SK-N-SH (cell line): ENCODE measurements at regions not wholly inside any gene's neighbourhood (a gene's known extent, or its start where the extent isn't known, plus 50 kb on each side); places are given as distances from the start of the nearest gene placed in this dataset.

ENCODE experiments used
- CTCF ChIA-PET: fragments of 300-600, 350-600 bp; formaldehyde crosslinking; extraction: SDS; loops from one replicate; lab custom pipeline; 2021; lab: Yijun Ruan, JAX
- POLR2A ChIA-PET: fragments of 350-600 bp; sonication (Branson Sonifier 250); formaldehyde crosslinking; extraction: SDS; loops from one replicate; lab custom pipeline; 2020; ENCODE audit warnings: antibody characterized with exemption, inconsistent platforms; lab: Yijun Ruan, JAX
- DNase-seq: peaks from one replicate; pipeline ENCODE4 v3.0.0; 2012
- H2AFZ ChIP-seq: fragments of 200-600 bp; sonication (generic); 2 replicates; pipeline ENCODE4 v1.8.1; 2016; ENCODE audit warnings: antibody characterized with exemption, mild to moderate bottlenecking, low read depth
- H3F3A ChIP-seq: fragments of 200-600 bp; sonication (generic); replicated peaks from 2 replicates; pipeline ENCODE3; 2016; ENCODE audit warnings: antibody characterized with exemption, mild to moderate bottlenecking; ENCODE audit not compliant: insufficient read depth
- H3K27ac ChIP-seq, 2 experiments: fragments of 200-500 bp in 1 of 2; fragments of 200-600 bp in 1 of 2; sonication (Bioruptor generic) in 1 of 2; sonication (generic), shearing (Covaris generic) in 1 of 2; 2 replicates each; pipeline versions ENCODE4 v1.5.1 to v1.6.1; 2014 to 2016; ENCODE audit warnings: low read depth in 2 of 2, inconsistent platforms in 1 of 2, low read length in 1 of 2, mild to moderate bottlenecking in 1 of 2, mixed read lengths in 1 of 2
- H3K27me3 ChIP-seq: fragments of 200-600 bp; sonication (generic), shearing (Covaris generic); 2 replicates; pipeline ENCODE4 v1.6.1; 2016; ENCODE audit warnings: mixed run types; ENCODE audit not compliant: insufficient read depth
- H3K36me3 ChIP-seq, 2 experiments: fragments of 200-500 bp in 1 of 2; fragments of 200-600 bp in 1 of 2; sonication (Bioruptor generic) in 1 of 2; sonication (generic) in 1 of 2; replicated peaks in 1 of 2; 2 replicates each; pipeline versions ENCODE3 to v1.5.1; 2014 to 2016; ENCODE audit warnings: low read length in 1 of 2, mild to moderate bottlenecking in 1 of 2; ENCODE audit not compliant: insufficient read depth in 2 of 2, control insufficient read depth in 1 of 2
- H3K4me1 ChIP-seq, 2 experiments: fragments of 200-500 bp in 1 of 2; fragments of 200-600 bp in 1 of 2; sonication (Bioruptor generic) in 1 of 2; sonication (generic), shearing (Covaris generic) in 1 of 2; 2 replicates each; pipeline versions ENCODE4 v1.5.1 to v1.6.1; 2014 to 2016; ENCODE audit warnings: low read depth in 1 of 2, low read length in 1 of 2, mixed run types in 1 of 2; ENCODE audit not compliant: insufficient read depth in 2 of 2, control insufficient read depth in 1 of 2
- H3K4me2 ChIP-seq: fragments of 200-600 bp; sonication (generic), shearing (Covaris generic); 2 replicates; pipeline ENCODE4 v1.6.1; 2017; ENCODE audit warnings: mixed run types
- H3K4me3 ChIP-seq, 2 experiments: fragments of 200-500 bp in 1 of 2; fragments of 200-600 bp in 1 of 2; sonication (Bioruptor generic) in 1 of 2; sonication (generic), shearing (Covaris generic) in 1 of 2; 2 replicates each; pipeline versions ENCODE4 v1.5.1 to v1.8.1; 2014 to 2016; ENCODE audit warnings: low read depth in 2 of 2, inconsistent platforms in 1 of 2, low read length in 1 of 2, mild to moderate bottlenecking in 1 of 2, mixed read lengths in 1 of 2, moderate library complexity in 1 of 2
- H3K79me2 ChIP-seq: fragments of 200-600 bp; sonication (generic); 2 replicates; pipeline ENCODE4 v1.8.1; 2017; ENCODE audit warnings: mild to moderate bottlenecking; ENCODE audit not compliant: insufficient read depth
- H3K9ac ChIP-seq: fragments of 200-600 bp; sonication (generic); 2 replicates; pipeline ENCODE4 v1.6.1; 2017; ENCODE audit warnings: mixed run types
- H3K9me2 ChIP-seq: fragments of 200-600 bp; sonication (generic); 2 replicates; pipeline ENCODE4 v1.6.1; 2017; ENCODE audit warnings: mixed run types
- H3K9me3 ChIP-seq: fragments of 200-600 bp; sonication (generic); 2 replicates; pipeline ENCODE4 v1.6.1; 2017; ENCODE audit warnings: mixed run types, mild to moderate bottlenecking, moderate library complexity
- H4K20me1 ChIP-seq: fragments of 200-600 bp; sonication (generic); 2 replicates; pipeline ENCODE4 v1.6.1; 2017; ENCODE audit warnings: mild to moderate bottlenecking, mixed run types; ENCODE audit not compliant: insufficient read depth
- CHD2 ChIP-seq: fragments of 150-350 bp; IDR thresholded peaks from 2 replicates; pipeline ENCODE4 v1.6.1; 2018; ENCODE audit warnings: low read length; ENCODE audit not compliant: partially characterized antibody
- ELF1 ChIP-seq: IDR thresholded peaks from 2 replicates; pipeline ENCODE4 v1.4.0; 2012
- EP300 ChIP-seq, 2 experiments: IDR thresholded peaks; 2 replicates each; pipeline versions ENCODE4 v1.4.0 to v1.6.1; 2012; ENCODE audit warnings: borderline replicate concordance in 1 of 2, low read depth in 1 of 2, low read length in 1 of 2
- PBX3 ChIP-seq: IDR thresholded peaks from 2 replicates; pipeline ENCODE4; 2012
- RFX5 ChIP-seq: IDR thresholded peaks from 2 replicates; pipeline ENCODE4 v1.6.1; 2012; ENCODE audit warnings: mild to moderate bottlenecking, improper control_type of control experiment, low read length
- RXRA ChIP-seq: IDR thresholded peaks from 2 replicates; pipeline ENCODE4 v1.4.0; 2012; ENCODE audit warnings: low read depth, mild to moderate bottlenecking, borderline replicate concordance
- SMC3 ChIP-seq: IDR thresholded peaks from 2 replicates; pipeline ENCODE4 v1.6.1; 2012; ENCODE audit warnings: low read depth, low read length, improper control_type of control experiment
- TAF1 ChIP-seq: IDR thresholded peaks from 2 replicates; pipeline ENCODE4 v1.6.1; 2012; ENCODE audit warnings: low read depth, mild to moderate bottlenecking, low read length, moderate library complexity, borderline replicate concordance
- YY1 ChIP-seq: IDR thresholded peaks from 2 replicates; pipeline ENCODE4 v1.4.0; 2012; ENCODE audit warnings: low read depth, mild to moderate bottlenecking
- ZBTB33 ChIP-seq: IDR thresholded peaks from 2 replicates; pipeline ENCODE4 v1.4.0; 2012; ENCODE audit warnings: low read depth, borderline replicate concordance
- WGBS: methylation state at CpG from one replicate; pipeline ENCODE4 v1.1.6; 2017; ENCODE audit warnings: low lambda C conversion rate; 5-methylcytosine and 5-hydroxymethylcytosine counted together
- TF ChIP-seq, protein P1 (sequence below): IDR thresholded peaks from 2 replicates; pipeline ENCODE4 v1.4.0; 2012; ENCODE audit warnings: low read depth
- TF ChIP-seq, protein P2 (sequence below): fragments of 150-350 bp; IDR thresholded peaks from 2 replicates; pipeline ENCODE4 v1.6.1; 2017; ENCODE audit warnings: antibody characterized with exemption, low read length, low read depth, borderline replicate concordance
- TF ChIP-seq, protein P3 (sequence below): IDR thresholded peaks from 2 replicates; pipeline ENCODE4 v1.4.0; 2012; ENCODE audit warnings: low read depth, borderline replicate concordance
- TF ChIP-seq, protein P4 (sequence below): IDR thresholded peaks from 2 replicates; pipeline ENCODE4 v1.6.1; 2012; ENCODE audit warnings: mild to moderate bottlenecking, low read depth, low read length, moderate library complexity

- TF ChIP-seq SMC3 (no peak), ELF1 (no peak), ZBTB33 (no peak), CHD2 (no peak)
- TF ChIP-seq, protein P1, sequence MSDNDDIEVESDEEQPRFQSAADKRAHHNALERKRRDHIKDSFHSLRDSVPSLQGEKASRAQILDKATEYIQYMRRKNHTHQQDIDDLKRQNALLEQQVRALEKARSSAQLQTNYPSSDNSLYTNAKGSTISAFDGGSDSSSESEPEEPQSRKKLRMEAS: no peak
- H2AFZ ChIP-seq: no peak overlapping the region
- H3F3A ChIP-seq: no peaks in the 10 kb centered on the region
- H3K4me3 ChIP-seq: no peak overlapping the region
- no peaks in the 10 kb centered on the region for H3K36me3 ChIP-seq
- POLR2A ChIA-PET: no interaction called here
- H3K27me3 ChIP-seq: no peaks in the 10 kb centered on the region; the same call in 1 of the 2 replicates
- no peaks in the 10 kb centered on the region for H4K20me1 ChIP-seq
- no peaks in the 10 kb centered on the region for H3K9me2 ChIP-seq
- H3K9me3 ChIP-seq: no peaks in the 10 kb centered on the region
- DNase-seq: no peak
- no peak overlapping the region for H3K9ac ChIP-seq
- H3K79me2 ChIP-seq: no peaks in the 10 kb centered on the region
- CTCF ChIA-PET: no interaction called here
- WGBS: 25% methylated on average over 6 of the region's 13 CpGs
- no peaks in the 10 kb centered on the region for H3K4me1 ChIP-seq
- H3K27ac ChIP-seq: no peak overlapping the region
- no peak overlapping the region for H3K4me2 ChIP-seq
These were observed 830.8 kb downstream of the TBC1D22A start for GRCh38 chr22:47593291-47593690.

DNA sequence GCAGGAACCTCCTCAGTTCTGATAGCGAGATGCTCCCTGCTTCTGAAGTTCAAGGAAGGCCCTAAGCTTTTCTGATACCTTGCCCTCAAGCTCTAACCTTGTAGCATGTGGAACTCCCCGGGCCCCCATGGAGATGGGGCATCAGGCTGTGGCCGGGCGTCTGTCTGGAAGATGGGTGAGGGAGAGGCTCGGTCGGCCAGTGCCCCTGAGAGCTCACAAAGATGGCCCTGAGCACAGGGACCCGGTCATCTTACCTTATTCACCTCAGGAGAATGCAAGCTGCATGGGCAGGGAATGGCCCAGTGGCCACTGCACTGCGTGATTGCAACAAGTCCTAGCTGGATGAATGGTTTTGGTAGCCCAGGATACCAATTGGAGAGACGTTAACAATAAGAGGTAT is 830.3 kb downstream of the TBC1D22A start:
- no peaks in the 10 kb centered on the region for H3K9me3 ChIP-seq
- ChIA-PET POLR2A (no interaction called here), CTCF (no interaction called here)
- no peaks in the 10 kb centered on the region for H3K9me2 ChIP-seq
- no peaks in the 10 kb centered on the region for H3K36me3 ChIP-seq
- H3K4me1 ChIP-seq: no peaks in the 10 kb centered on the region
- no peak overlapping the region for H3K4me3 ChIP-seq
- H3F3A ChIP-seq: no peaks in the 10 kb centered on the region
- no peak overlapping the region for H3K4me2 ChIP-seq
- no peaks in the 10 kb centered on the region for H4K20me1 ChIP-seq
- H3K27me3 ChIP-seq: no peaks in the 10 kb centered on the region; the same call in 1 of the 2 replicates
- H3K79me2 ChIP-seq: no peaks in the 10 kb centered on the region
- DNase-seq: no peak
- H3K27ac ChIP-seq: no peak overlapping the region
- H2AFZ ChIP-seq: no peak overlapping the region
- H3K9ac ChIP-seq: no peak overlapping the region
- TF ChIP-seq EP300 (IDR thresholded peaks at IDR 0.05; ENCODE audit: borderline replicate concordance in 1 of 2, low read depth in 1 of 2, low read length in 1 of 2) (no peak), RFX5 (no peak), PBX3 (no peak), TAF1 (no peak), YY1 (no peak), ELF1 (no peak), RXRA (no peak), CHD2 (no peak)
- TF ChIP-seq, protein P2, sequence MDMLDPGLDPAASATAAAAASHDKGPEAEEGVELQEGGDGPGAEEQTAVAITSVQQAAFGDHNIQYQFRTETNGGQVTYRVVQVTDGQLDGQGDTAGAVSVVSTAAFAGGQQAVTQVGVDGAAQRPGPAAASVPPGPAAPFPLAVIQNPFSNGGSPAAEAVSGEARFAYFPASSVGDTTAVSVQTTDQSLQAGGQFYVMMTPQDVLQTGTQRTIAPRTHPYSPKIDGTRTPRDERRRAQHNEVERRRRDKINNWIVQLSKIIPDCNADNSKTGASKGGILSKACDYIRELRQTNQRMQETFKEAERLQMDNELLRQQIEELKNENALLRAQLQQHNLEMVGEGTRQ: no peak
- TF ChIP-seq, protein P1: no peak
- TF ChIP-seq, protein P3, sequence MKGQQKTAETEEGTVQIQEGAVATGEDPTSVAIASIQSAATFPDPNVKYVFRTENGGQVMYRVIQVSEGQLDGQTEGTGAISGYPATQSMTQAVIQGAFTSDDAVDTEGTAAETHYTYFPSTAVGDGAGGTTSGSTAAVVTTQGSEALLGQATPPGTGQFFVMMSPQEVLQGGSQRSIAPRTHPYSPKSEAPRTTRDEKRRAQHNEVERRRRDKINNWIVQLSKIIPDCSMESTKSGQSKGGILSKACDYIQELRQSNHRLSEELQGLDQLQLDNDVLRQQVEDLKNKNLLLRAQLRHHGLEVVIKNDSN: no peak
- TF ChIP-seq, protein P4, sequence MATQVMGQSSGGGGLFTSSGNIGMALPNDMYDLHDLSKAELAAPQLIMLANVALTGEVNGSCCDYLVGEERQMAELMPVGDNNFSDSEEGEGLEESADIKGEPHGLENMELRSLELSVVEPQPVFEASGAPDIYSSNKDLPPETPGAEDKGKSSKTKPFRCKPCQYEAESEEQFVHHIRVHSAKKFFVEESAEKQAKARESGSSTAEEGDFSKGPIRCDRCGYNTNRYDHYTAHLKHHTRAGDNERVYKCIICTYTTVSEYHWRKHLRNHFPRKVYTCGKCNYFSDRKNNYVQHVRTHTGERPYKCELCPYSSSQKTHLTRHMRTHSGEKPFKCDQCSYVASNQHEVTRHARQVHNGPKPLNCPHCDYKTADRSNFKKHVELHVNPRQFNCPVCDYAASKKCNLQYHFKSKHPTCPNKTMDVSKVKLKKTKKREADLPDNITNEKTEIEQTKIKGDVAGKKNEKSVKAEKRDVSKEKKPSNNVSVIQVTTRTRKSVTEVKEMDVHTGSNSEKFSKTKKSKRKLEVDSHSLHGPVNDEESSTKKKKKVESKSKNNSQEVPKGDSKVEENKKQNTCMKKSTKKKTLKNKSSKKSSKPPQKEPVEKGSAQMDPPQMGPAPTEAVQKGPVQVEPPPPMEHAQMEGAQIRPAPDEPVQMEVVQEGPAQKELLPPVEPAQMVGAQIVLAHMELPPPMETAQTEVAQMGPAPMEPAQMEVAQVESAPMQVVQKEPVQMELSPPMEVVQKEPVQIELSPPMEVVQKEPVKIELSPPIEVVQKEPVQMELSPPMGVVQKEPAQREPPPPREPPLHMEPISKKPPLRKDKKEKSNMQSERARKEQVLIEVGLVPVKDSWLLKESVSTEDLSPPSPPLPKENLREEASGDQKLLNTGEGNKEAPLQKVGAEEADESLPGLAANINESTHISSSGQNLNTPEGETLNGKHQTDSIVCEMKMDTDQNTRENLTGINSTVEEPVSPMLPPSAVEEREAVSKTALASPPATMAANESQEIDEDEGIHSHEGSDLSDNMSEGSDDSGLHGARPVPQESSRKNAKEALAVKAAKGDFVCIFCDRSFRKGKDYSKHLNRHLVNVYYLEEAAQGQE: no peak
- TF ChIP-seq, all 33 proteins: peak for 0
- 0% methylated on average over 1 of the region's 9 CpGs for WGBS
